Medulla oblongata (tissue), 1 donor: ENCODE measurements at regions not wholly inside any gene's neighbourhood (a gene's known extent, or its start where the extent isn't known, plus 50 kb on each side); places are given as distances from the start of the nearest gene placed in this dataset.
"Not testable (repeated sequence)": the region's sequence is repeated elsewhere in the genome, so short reads cannot be mapped to it uniquely, and the experiment has no call there.

Experiments used
- DNase-seq: peaks from one replicate; pipeline ENCODE4 v3.0.0-alpha.2; 2015; ENCODE audit errors: extremely low spot score

DNA sequence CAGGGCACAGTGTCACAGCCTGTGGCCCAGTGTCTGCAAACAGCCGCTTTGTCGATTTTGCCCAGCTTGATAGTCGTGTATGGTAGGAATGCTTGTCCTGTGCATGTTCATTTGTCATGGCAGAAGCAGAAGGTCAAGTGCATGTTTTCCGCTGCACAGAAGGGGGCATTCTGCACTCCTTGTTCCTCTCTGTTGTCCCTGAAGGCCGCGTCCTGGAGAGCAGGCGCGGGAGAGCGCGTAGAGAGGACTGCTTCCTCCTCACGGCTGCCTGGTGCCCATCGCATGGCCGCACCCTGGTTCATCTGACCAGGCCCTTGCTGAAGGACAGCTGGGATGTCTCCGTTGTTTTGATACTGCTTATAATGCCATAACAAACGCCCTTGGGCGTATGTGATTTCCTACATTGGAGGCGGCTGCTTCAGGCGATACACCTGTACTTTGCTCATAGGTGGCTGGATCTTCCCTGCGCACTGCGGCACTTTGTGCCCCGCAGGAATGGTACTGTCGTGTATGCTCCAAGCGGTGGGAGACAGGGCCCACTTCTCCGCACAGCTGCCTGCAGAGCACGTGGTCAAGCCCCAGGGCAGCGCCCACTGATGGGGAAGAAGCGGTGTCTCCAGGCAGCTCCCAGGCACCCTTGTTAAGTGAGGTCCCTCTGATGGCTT, 63.5 kb upstream of the LRPAP1 start:
- not testable (repeated sequence) for DNase-seq

DNA sequence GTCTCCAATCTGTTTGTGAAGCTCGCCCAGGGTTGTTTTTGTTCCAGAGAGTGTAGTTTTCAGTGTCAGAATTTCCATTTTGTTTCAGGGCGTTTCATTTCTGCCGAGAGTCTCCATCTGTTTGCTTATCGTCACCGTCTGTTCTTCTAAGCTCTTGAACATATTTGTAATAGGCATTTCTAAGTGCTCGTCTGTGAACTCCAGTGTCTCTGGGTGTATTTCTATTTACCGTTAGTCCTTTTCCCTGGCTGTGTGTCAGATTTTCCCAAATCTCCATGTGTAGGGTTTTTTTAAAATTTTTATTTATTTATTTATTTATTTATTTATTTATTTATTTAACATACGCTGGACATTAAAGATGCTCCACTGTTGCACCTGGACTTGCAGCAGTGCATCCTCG, 62.5 kb upstream of the LRPAP1 start:
- not testable (repeated sequence) for DNase-seq

DNA sequence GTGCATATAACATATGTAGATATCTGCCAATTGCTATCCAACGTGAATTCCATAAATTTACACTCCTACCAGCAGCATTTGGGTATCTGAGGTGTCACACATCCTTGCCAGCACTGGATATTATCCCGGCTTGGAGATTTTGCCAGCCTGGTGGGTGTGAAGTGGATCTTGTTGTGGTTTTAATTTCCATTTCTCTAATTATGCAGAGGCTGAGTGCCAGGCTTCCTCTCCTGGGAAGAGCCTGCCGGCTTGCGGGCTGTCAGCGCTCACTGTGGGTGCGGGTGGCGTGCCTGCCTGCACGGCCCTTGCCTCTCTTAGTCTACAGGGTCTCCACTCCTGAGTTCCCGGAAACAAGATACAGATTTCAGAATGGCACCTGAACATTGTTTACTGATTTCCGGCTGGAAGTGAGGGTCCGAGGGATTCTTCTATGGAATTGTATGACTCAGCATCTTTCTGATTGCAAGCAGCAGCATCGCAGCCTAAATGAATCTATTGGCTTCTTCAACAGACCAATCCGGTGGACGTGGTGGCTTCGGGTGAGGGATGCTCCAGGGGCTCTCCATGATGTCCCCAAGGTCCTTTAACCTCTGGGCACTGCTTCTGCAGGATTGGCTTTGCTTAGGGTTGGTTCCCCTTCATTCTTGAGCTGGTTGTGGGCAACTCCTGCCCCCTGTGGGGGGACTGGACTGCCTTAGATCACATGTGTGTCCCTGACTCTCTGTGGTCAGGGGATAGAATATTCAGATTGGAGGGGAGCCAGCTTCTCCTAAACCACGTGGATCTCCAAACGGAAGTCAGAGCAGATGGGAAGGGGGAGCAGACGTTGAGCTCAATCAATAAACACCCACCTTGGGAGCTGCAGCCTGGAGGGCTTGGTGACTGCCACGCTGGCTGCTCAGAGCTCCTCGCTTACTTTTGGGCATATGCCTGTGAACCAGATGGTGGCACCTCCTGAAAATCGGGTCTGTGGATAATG, 58.0 kb upstream of the LRPAP1 start:
- not testable (repeated sequence) for DNase-seq

DNA sequence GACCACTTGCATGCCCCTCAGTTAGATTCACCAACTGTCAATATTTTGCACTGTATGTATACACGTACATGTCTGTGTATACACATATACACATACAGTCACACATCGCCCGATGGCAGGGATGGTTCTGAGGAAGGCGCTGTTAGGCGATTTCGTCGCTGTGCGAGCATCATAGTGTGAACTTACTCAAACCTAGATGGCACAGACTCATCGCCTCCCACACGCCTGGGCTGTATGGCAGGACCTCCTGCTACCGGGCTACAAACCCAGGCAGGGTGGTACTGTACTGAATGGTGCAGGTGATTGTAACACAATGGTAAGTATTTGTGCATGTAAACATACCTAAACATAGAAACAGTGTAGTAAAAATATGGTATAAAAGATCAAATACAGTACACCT, 57.2 kb upstream of the LRPAP1 start:
- not testable (repeated sequence) for DNase-seq

DNA sequence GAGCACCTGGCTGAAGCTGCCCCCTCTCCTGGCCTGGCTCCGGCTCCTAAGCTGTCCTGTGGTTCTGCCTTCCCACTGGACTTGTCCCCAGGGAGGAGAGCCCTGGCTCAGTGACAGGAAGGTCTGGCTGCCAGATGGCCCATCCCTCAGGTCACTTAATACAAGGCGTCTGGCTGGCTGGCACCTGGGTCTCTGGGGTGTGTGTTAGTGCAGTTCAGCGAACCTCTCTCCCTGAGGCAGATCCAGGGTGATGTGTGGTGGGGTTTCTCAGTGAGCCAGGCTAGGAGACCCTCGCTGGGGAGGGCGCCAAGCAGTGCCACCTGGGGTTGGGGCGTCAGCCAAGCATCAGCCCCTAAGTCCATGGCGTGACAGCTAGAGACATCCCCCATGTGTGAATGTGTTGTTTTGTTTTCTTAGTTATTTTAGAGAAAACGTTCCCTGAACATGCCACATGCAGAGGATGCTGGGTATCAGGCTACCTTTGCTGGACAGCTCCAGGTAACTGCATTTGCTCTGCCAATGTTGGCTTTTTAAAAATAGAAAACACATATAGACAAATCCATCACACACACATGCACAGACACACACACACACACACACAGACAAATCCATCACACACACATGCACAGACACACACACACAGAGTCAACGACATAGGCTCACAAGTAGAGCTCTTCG, 56.4 kb upstream of the LRPAP1 start:
- not testable (repeated sequence) for DNase-seq

DNA sequence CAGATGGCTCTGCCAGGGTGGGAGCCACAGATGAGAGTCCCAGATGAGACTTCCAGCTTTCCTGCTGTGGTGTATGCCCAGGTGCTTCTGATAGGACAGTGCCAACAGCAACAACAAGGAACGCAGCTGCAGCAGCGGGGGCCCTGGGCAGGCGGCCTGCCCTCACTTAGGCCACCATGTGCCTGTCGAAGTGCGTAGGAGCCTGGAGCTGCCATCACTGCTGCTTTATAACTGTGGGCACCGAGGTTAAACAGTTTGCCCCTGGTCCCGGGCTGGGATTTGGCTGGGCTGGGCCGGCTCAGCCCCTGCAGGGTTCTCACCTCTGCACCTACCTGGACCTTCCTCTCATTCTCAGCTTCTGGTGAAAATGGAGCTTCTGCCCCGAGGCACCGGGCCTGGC, 54.4 kb upstream of the LRPAP1 start:
- not testable (repeated sequence) for DNase-seq

DNA sequence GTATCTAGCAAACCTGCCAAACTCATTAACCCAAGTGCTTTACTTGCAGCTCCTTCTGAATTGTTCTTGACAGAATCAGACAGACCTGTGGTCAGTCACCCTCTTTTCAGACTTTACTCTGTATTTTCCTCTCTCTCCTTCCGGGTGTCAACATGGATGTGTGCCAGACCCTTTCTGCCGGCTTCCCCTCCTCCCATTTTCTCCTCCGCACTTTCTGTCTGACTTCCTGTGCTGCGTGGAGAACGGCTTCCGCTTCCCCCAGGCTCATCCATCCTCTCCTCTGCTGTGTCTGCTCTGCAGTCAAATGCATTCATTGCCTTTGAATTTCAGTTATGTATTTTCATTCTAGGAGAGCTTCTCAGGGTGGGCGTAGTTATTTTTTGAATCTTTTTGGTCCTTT, 53.3 kb upstream of the LRPAP1 start:
- DNase-seq: not testable (repeated sequence)

DNA sequence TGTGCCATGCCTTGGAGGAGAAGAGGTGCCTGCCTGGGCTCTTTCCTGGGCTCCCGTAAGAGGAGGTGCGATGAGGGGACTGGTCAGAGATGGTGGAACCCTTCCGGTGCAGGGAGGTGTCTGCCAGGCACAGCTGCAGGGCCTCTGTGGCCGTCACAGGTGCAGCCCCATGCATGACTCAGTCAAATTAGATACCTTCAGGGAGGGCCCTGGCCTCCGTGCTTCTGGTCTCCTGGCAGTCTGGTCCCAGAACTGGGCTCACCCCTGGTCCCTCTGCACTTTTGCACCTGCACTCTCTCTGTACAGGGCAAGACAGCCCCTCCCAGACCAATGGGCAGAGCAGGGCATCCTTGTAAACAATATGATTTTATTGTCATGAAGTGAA, 49.9 kb upstream of the LRPAP1 start:
- no peak for DNase-seq
